OCI-LY1 (cell line): ENCODE measurements at regions not wholly inside any gene's neighbourhood (a gene's known extent, or its start where the extent isn't known, plus 50 kb on each side); places are given as distances from the start of the nearest gene placed in this dataset.

Experiments used
- H2AFZ ChIP-seq: fragments of 200-600 bp; sonication (generic), shearing (Covaris generic); 2 replicates; pipeline ENCODE4 v1.6.0; 2014; ENCODE audit warnings: antibody characterized with exemption, mild to moderate bottlenecking, low read length
- H3F3A ChIP-seq: fragments of 200-600 bp; sonication (generic), shearing (Covaris generic); 2 replicates; pipeline ENCODE4 v1.6.0; 2014; ENCODE audit warnings: mild to moderate bottlenecking, antibody characterized with exemption, low read length, moderate library complexity; ENCODE audit not compliant: insufficient read depth
- H3K27ac ChIP-seq: fragments of 200-600 bp; sonication (generic); 2 replicates; pipeline ENCODE4 v1.5.1; 2014; ENCODE audit warnings: low read length, mixed run types, mild to moderate bottlenecking, low read depth; ENCODE audit not compliant: poor library complexity, severe bottlenecking
- H3K27me3 ChIP-seq: fragments of 200-600 bp; sonication (generic); 2 replicates; pipeline ENCODE4 v1.6.0; 2014; ENCODE audit warnings: antibody characterized with exemption, mild to moderate bottlenecking, low read length, moderate library complexity; ENCODE audit not compliant: insufficient read depth
- H3K36me3 ChIP-seq: fragments of 200-600 bp; sonication (generic); 2 replicates; pipeline ENCODE4 v1.6.1; 2014; ENCODE audit warnings: mild to moderate bottlenecking, antibody characterized with exemption, low read length, moderate library complexity, mixed read lengths; ENCODE audit not compliant: insufficient read depth
- H3K4me1 ChIP-seq: fragments of 200-600 bp; sonication (generic); 2 replicates; pipeline ENCODE4 v1.5.1; 2014; ENCODE audit warnings: mild to moderate bottlenecking, low read length, moderate library complexity; ENCODE audit not compliant: insufficient read depth, severe bottlenecking
- H3K4me2 ChIP-seq: fragments of 200-600 bp; sonication (generic), shearing (Covaris generic); 2 replicates; pipeline ENCODE4 v1.6.1; 2014; ENCODE audit warnings: low read length
- H3K4me3 ChIP-seq: fragments of 200-600 bp; sonication (generic); 2 replicates; pipeline ENCODE4 v1.5.1; 2014; ENCODE audit warnings: low read length, low read depth, mild to moderate bottlenecking, mixed read lengths; ENCODE audit not compliant: poor library complexity, severe bottlenecking
- H3K79me2 ChIP-seq: fragments of 200-600 bp; shearing (Covaris generic); 2 replicates; pipeline ENCODE4 v1.6.1; 2016; ENCODE audit warnings: mixed run types, low read length, mixed read lengths; ENCODE audit not compliant: insufficient read depth
- H3K9ac ChIP-seq: fragments of 200-600 bp; sonication (generic), shearing (Covaris generic); 2 replicates; pipeline ENCODE4 v1.6.1; 2014; ENCODE audit warnings: mild to moderate bottlenecking, low read length, mixed read lengths
- H3K9me2 ChIP-seq: fragments of 200-600 bp; sonication (generic), shearing (Covaris generic); 2 replicates; pipeline ENCODE4 v1.6.1; 2014; ENCODE audit warnings: low read depth, mild to moderate bottlenecking, low read length, mixed read lengths
- H3K9me3 ChIP-seq: fragments of 200-600 bp; shearing (Covaris generic); 2 replicates; pipeline ENCODE4 v1.6.1; 2014; ENCODE audit warnings: low read length, mixed read lengths
- H4K20me1 ChIP-seq: fragments of 200-600 bp; sonication (generic), shearing (Covaris generic); 2 replicates; pipeline ENCODE4 v1.6.0; 2016; ENCODE audit warnings: mild to moderate bottlenecking, low read length; ENCODE audit not compliant: insufficient read depth
- EZH2 ChIP-seq: fragments of 200-600 bp; sonication (generic), shearing (Covaris generic); IDR thresholded peaks from 2 replicates; pipeline ENCODE4 v1.8.0; 2017; ENCODE audit warnings: borderline replicate concordance, mixed run types, mild to moderate bottlenecking, antibody characterized with exemption, low read length, moderate library complexity, mixed read lengths
- TF ChIP-seq, protein P1 (sequence below): fragments of 200-600 bp; sonication (generic), shearing (Covaris generic); IDR thresholded peaks from 2 replicates; pipeline ENCODE4 v1.5.1; 2017; ENCODE audit warnings: mild to moderate bottlenecking, antibody characterized with exemption, low read length, moderate library complexity, mixed read lengths

DNA sequence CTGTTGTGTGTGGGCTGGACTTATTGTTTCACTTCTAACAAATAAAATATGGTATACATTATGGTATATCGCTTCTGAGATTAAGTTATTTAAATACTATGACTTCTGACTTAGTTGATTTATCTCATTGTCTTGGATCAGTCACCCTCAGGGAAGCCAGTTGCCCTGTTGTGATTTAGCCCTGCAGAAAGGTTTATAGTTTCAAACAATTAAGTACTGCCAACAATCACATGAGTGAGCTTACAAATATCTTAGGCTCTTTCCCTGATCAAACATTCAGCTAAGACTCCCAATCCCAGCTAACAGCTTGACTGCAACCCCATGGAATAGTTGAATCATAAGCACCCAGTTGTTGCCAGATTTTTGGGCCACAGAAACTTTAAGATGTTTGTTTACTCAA, 85.4 kb downstream of the MAGEC1 start:
- Histone ChIP-seq H3K9ac (no peak overlapping the region), H3K27me3 (no peaks in the 10 kb centered on the region), H3K4me3 (no peak overlapping the region), H3K4me2 (no peak overlapping the region), H3K36me3 (no peaks in the 10 kb centered on the region), H2AFZ (no peak overlapping the region), H3F3A (no peaks in the 10 kb centered on the region), H3K9me3 (no peaks in the 10 kb centered on the region), H3K9me2 (no peaks in the 10 kb centered on the region), H3K4me1 (no peaks in the 10 kb centered on the region), H3K79me2 (no peaks in the 10 kb centered on the region), H4K20me1 (no peaks in the 10 kb centered on the region), H3K27ac (no peak overlapping the region)
- TF ChIP-seq, protein P1, sequence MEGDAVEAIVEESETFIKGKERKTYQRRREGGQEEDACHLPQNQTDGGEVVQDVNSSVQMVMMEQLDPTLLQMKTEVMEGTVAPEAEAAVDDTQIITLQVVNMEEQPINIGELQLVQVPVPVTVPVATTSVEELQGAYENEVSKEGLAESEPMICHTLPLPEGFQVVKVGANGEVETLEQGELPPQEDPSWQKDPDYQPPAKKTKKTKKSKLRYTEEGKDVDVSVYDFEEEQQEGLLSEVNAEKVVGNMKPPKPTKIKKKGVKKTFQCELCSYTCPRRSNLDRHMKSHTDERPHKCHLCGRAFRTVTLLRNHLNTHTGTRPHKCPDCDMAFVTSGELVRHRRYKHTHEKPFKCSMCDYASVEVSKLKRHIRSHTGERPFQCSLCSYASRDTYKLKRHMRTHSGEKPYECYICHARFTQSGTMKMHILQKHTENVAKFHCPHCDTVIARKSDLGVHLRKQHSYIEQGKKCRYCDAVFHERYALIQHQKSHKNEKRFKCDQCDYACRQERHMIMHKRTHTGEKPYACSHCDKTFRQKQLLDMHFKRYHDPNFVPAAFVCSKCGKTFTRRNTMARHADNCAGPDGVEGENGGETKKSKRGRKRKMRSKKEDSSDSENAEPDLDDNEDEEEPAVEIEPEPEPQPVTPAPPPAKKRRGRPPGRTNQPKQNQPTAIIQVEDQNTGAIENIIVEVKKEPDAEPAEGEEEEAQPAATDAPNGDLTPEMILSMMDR, result no peak
- TF ChIP-seq EZH2, result no peak

DNA sequence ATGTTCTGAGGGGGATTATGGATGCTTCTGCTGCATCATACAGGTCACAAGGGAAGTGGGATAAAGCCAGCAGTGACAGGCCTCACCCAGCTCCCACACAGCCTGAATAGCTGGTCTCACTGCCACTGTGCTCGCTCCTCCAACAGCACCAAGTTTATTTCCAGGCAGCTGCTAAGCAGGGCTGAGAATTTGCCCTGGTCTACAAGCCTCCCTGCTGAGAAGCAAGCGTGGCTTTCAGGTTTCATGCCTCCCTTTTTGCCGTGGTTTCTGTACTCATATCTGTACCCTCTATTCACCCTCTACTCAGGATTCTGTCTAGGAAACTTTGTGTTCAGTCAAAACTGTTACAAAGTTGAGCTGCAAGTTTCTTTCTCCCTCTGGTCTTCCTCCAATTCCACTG, 78.6 kb downstream of the MAGEC1 start:
- TF ChIP-seq EZH2, result no peak
- TF ChIP-seq, protein P1, result no peak
- Histone ChIP-seq H3K4me3 (no peak overlapping the region), H3K9ac (no peak overlapping the region), H3K9me3 (no peaks in the 10 kb centered on the region), H3F3A (no peaks in the 10 kb centered on the region), H3K27ac (no peak overlapping the region), H3K79me2 (no peaks in the 10 kb centered on the region), H2AFZ (no peak overlapping the region), H4K20me1 (no peaks in the 10 kb centered on the region), H3K4me1 (no peaks in the 10 kb centered on the region), H3K36me3 (no peaks in the 10 kb centered on the region), H3K4me2 (no peak overlapping the region), H3K9me2 (no peaks in the 10 kb centered on the region), H3K27me3 (no peaks in the 10 kb centered on the region)

DNA sequence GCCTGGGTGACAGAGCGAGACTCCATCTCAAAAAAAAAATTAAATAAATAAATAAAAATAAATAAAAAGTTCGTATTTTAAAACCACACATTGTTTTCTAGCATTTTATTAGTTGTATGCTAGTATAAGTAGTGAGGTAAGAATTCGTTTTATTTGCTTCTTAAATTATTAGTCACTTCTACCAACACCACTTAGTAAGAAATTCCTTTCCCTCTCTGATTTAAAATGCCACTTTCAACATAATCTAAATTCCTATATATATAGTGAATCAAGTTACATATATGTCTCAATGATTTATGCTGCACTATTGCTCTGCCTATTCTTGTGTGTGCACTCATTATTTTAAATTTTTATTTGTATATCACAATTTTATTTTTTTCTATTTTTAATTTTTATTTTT, 72.1 kb downstream of the MAGEC1 start:
- Histone ChIP-seq H2AFZ (no peak overlapping the region), H3K9ac (no peak overlapping the region), H3K4me3 (no peak overlapping the region), H3K9me2 (no peaks in the 10 kb centered on the region), H3F3A (no peaks in the 10 kb centered on the region), H3K4me1 (no peaks in the 10 kb centered on the region), H3K4me2 (no peak overlapping the region), H3K36me3 (no peaks in the 10 kb centered on the region), H3K9me3 (no peaks in the 10 kb centered on the region), H3K27me3 (no peaks in the 10 kb centered on the region), H3K79me2 (no peaks in the 10 kb centered on the region), H3K27ac (no peak overlapping the region), H4K20me1 (no peaks in the 10 kb centered on the region)
- TF ChIP-seq, protein P1, result no peak
- no peak for TF ChIP-seq EZH2
